Panc1 (cell line): ENCODE measurements at regions not wholly inside any gene's neighbourhood (a gene's known extent, or its start where the extent isn't known, plus 50 kb on each side); places are given as distances from the start of the nearest gene placed in this dataset.

ENCODE experiments used
- ATAC-seq: fragments of 200-7000 bp; cut with Tn5 transposase; 2 replicates; pipeline ENCODE4 v1.9.1; 2020; ENCODE audit warnings: mild to moderate bottlenecking, moderate library complexity
- BruUV-seq: library from RNA; stranded (reverse); fragments of 400-500 nt; replicated peaks from 2 replicates; lab custom pipeline; 2021; lab: Mats Ljungman, UMichigan
- CTCF ChIA-PET: fragments of 300-600 bp; sonication (Branson Sonifier 250); formaldehyde crosslinking; loops from one replicate; lab custom pipeline; 2022; ENCODE audit warnings: antibody characterized with exemption; lab: Charles Lee
- POLR2A ChIA-PET: fragments of 300-600 bp; sonication (Branson Sonifier 250); formaldehyde crosslinking; loops from one replicate; lab custom pipeline; 2022; ENCODE audit warnings: antibody characterized with exemption; lab: Charles Lee
- DNase-seq: peaks from one replicate; pipeline ENCODE4 v3.0.0-alpha.2; 2010; ENCODE audit warnings: low read depth, low spot score
- H3K27ac ChIP-seq: 2 replicates; pipeline ENCODE4 v1.5.1; 2011; ENCODE audit warnings: mild to moderate bottlenecking, low read length, inconsistent platforms
- H3K27me3 ChIP-seq: fragments of 200-500 bp; sonication (Bioruptor generic); 2 replicates; pipeline ENCODE4 v1.6.0; 2014; ENCODE audit warnings: low read length, inconsistent platforms; ENCODE audit not compliant: control insufficient read depth, insufficient read depth
- H3K36me3 ChIP-seq: fragments of 200-500 bp; sonication (Bioruptor generic); 2 replicates; pipeline ENCODE4 v1.5.1; 2014; ENCODE audit warnings: inconsistent platforms, mild to moderate bottlenecking, low read length, moderate library complexity; ENCODE audit not compliant: control insufficient read depth, insufficient read depth
- H3K4me1 ChIP-seq: 2 replicates; pipeline ENCODE4 v1.5.1; 2011; ENCODE audit warnings: inconsistent platforms, mild to moderate bottlenecking, low read length, moderate library complexity; ENCODE audit not compliant: control insufficient read depth, insufficient read depth
- H3K4me3 ChIP-seq, 2 experiments: 2 replicates each; pipeline ENCODE4 v1.5.1; 2011 to 2012; ENCODE audit warnings: low read depth in 2 of 2, low read length in 2 of 2, mild to moderate bottlenecking in 2 of 2, inconsistent platforms in 1 of 2, moderate library complexity in 1 of 2
- H3K9me3 ChIP-seq: fragments of 200-500 bp; sonication (Bioruptor generic); 2 replicates; pipeline ENCODE4 v1.5.1; 2014; ENCODE audit warnings: low read depth, mild to moderate bottlenecking, inconsistent platforms, low read length, moderate library complexity; ENCODE audit not compliant: control insufficient read depth, insufficient read depth
- CTCF ChIP-seq: fragments of 450-650 bp; IDR thresholded peaks from 2 replicates; pipeline ENCODE4 v1.5.1; 2017; ENCODE audit warnings: mild to moderate bottlenecking
- POLR2AphosphoS5 ChIP-seq: IDR thresholded peaks from 2 replicates; pipeline ENCODE4 v1.6.1; 2012; ENCODE audit warnings: mild to moderate bottlenecking, low read depth, low read length, moderate library complexity
- REST ChIP-seq, 2 experiments: IDR thresholded peaks; 2 replicates each; pipeline ENCODE4 v1.6.1; 2011 to 2012; ENCODE audit warnings: low read depth in 2 of 2, control low read depth in 1 of 2, low read length in 1 of 2, mild to moderate bottlenecking in 1 of 2, moderate library complexity in 1 of 2; ENCODE audit not compliant: insufficient read depth in 1 of 2
- SIN3A ChIP-seq: IDR thresholded peaks from 2 replicates; pipeline ENCODE4 v1.6.1; 2012; ENCODE audit warnings: low read depth, mild to moderate bottlenecking, low read length, moderate library complexity, borderline replicate concordance; ENCODE audit not compliant: insufficient read depth
- TCF7L2 ChIP-seq: IDR thresholded peaks from 2 replicates; pipeline ENCODE4 v1.6.1; 2011; ENCODE audit warnings: mild to moderate bottlenecking, low read depth, low read length, inconsistent platforms
- in situ Hi-C: cut with HindIII; loops from 2 replicates; pipeline ENCODE4 v1.10.0; 2016; ENCODE audit warnings: low sequenced_read_pairs, low pct_unique_long_range_greater_than_20kb
- intact Hi-C: fragments of 100-400 bp; cut with micrococcal nuclease; formaldehyde crosslinking; loops from one replicate; pipeline ENCODE4 v1.10.0; 2022; ENCODE audit not compliant: unreplicated experiment

GRCh38 chr1:72355899-72356298, 73.6 kb upstream of the NEGR1 start:
- no peaks in the 10 kb centered on the region for H3K27me3 ChIP-seq
- H3K4me3 ChIP-seq, result no peak overlapping the region
- in situ Hi-C loops, result no loop called here
- no peaks in the 10 kb centered on the region for H3K4me1 ChIP-seq
- no peak for TF ChIP-seq TCF7L2
- no peak for TF ChIP-seq POLR2AphosphoS5
- TF ChIP-seq REST (IDR thresholded peaks at IDR 0.05; ENCODE audit: insufficient read depth in 1 of 2, low read depth in 2 of 2, low read length in 1 of 2), result no peak
- TF ChIP-seq CTCF, result no peak
- DNase-seq, result no peak
- BruUV-seq, result no TSS peak
- ChIA-PET POLR2A (no interaction called here), CTCF (no interaction called here)
- H3K9me3 ChIP-seq, result no peaks in the 10 kb centered on the region
- no peaks in the 10 kb centered on the region for H3K36me3 ChIP-seq
- intact Hi-C loops, result no loop called here
- no peak for ATAC-seq
- no peak overlapping the region for H3K27ac ChIP-seq

GRCh38 chr1:72341661-72342060, 59.3 kb upstream of the NEGR1 start:
- TF ChIP-seq REST (IDR thresholded peaks at IDR 0.05; ENCODE audit: insufficient read depth in 1 of 2, low read depth in 2 of 2, low read length in 1 of 2) (no peak), CTCF (no peak), SIN3A (no peak), TCF7L2 (no peak), POLR2AphosphoS5 (no peak)
- POLR2A ChIA-PET, result no interaction called here
- H3K27ac ChIP-seq, result no peak overlapping the region
- intact Hi-C loops, result no loop called here
- BruUV-seq, result no TSS peak
- in situ Hi-C loops, result no loop called here
- CTCF ChIA-PET, result no interaction called here
- no peak for ATAC-seq
- H3K4me1 ChIP-seq, result no peaks in the 10 kb centered on the region
- H3K36me3 ChIP-seq, result no peaks in the 10 kb centered on the region
- no peak for DNase-seq
- no peaks in the 10 kb centered on the region for H3K27me3 ChIP-seq
- H3K4me3 ChIP-seq, result no peak overlapping the region
- H3K9me3 ChIP-seq, result no peaks in the 10 kb centered on the region
